ENCODE measurements at regions not wholly inside any gene's neighbourhood (a gene's known extent, or its start where the extent isn't known, plus 50 kb on each side); places are given as distances from the start of the nearest gene placed in this dataset.

DNA sequence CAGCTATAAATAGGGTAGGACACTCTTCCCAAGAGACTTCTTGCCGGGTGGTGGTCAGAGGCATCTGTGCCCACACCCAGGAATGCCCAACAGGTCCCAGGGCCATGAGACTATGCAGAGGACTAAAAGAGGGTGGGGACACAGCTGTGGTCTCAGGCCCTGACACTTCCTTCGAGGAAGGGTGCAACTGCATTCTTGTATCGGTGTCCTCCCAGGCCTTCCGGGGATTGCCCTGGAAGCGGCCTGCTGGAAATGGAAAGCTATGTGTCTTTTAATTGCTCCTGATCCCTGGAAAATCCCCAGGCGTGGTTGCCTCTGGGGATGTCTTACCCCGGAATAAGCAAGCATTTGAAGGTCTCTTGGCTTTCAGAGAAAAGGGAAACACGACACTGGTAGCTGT is 176.7 kb downstream of the SOX11 start (continued):
- TF ChIP-seq, protein P1, sequence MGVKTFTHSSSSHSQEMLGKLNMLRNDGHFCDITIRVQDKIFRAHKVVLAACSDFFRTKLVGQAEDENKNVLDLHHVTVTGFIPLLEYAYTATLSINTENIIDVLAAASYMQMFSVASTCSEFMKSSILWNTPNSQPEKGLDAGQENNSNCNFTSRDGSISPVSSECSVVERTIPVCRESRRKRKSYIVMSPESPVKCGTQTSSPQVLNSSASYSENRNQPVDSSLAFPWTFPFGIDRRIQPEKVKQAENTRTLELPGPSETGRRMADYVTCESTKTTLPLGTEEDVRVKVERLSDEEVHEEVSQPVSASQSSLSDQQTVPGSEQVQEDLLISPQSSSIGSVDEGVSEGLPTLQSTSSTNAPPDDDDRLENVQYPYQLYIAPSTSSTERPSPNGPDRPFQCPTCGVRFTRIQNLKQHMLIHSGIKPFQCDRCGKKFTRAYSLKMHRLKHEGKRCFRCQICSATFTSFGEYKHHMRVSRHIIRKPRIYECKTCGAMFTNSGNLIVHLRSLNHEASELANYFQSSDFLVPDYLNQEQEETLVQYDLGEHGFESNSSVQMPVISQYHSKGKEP (CRISPR knock-in tag; IDR thresholded peaks at IDR 0.05) = no peak
- no peak for TF ChIP-seq ZNF251 (CRISPR knock-in tag; IDR thresholded peaks at IDR 0.05)
- TF ChIP-seq, protein P2, sequence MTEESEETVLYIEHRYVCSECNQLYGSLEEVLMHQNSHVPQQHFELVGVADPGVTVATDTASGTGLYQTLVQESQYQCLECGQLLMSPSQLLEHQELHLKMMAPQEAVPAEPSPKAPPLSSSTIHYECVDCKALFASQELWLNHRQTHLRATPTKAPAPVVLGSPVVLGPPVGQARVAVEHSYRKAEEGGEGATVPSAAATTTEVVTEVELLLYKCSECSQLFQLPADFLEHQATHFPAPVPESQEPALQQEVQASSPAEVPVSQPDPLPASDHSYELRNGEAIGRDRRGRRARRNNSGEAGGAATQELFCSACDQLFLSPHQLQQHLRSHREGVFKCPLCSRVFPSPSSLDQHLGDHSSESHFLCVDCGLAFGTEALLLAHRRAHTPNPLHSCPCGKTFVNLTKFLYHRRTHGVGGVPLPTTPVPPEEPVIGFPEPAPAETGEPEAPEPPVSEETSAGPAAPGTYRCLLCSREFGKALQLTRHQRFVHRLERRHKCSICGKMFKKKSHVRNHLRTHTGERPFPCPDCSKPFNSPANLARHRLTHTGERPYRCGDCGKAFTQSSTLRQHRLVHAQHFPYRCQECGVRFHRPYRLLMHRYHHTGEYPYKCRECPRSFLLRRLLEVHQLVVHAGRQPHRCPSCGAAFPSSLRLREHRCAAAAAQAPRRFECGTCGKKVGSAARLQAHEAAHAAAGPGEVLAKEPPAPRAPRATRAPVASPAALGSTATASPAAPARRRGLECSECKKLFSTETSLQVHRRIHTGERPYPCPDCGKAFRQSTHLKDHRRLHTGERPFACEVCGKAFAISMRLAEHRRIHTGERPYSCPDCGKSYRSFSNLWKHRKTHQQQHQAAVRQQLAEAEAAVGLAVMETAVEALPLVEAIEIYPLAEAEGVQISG (CRISPR knock-in tag; IDR thresholded peaks at IDR 0.05) = no peak
- no peak for TF ChIP-seq PAF1 (CRISPR knock-in tag; IDR thresholded peaks at IDR 0.05)
- TF ChIP-seq ZC3H13 (CRISPR knock-in tag; IDR thresholded peaks at IDR 0.05) = no peak

DNA sequence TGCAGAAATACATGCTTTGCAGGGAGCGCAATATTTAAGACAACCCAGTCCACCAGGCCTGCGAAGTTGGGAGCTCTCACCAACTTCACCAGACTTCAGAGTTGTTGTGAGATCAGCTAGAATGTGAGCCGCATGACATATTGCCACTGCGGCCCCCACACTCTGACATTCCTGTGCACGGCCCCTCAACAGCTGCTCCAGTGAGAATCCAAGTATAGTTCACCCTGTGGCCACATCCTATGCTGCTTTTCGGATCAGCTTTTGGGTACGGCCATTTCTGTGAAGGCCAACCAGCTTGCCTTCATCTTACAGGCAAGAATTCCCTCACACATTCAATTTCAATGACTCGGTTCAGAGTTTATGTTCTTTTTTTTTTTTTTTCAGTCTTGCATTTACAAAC is 177.8 kb downstream of the SOX11 start:
- no peak overlapping the region for H3K4me3 ChIP-seq (replicated peaks in 1 of 3; ENCODE audit: insufficient read depth in 1 of 3, low read depth in 2 of 3, low read length in 3 of 3)
- FAIRE-seq (no peak), DNase-seq (ENCODE audit: low spot score) (no peak), ATAC-seq (no peak)
- ChIA-PET POLR2A (no interaction called here), CTCF (ENCODE audit: low intra/inter-chr PET ratio, low total read pairs) (no interaction called here)
- no TSS peak for BruUV-seq (replicated peaks)
- no peaks in the 10 kb centered on the region for H3K4me1 ChIP-seq (ENCODE audit: insufficient read depth, low read length)
- no peak overlapping the region for H3K4me2 ChIP-seq (ENCODE audit: low read depth, low read length)
- peaks cover 86% of the 10 kb centered on the region for H3K9me3 ChIP-seq (ENCODE audit: low read length)
- 15% methylated on average over 8 of the region's 8 CpGs for WGBS (ENCODE audit: low lambda C conversion rate)
- H3K36me3 ChIP-seq (replicated peaks in 1 of 2; ENCODE audit: control insufficient read depth in 1 of 2, insufficient read depth in 2 of 2, low read length in 2 of 2) = no peaks in the 10 kb centered on the region
- intact Hi-C loops (cut with micrococcal nuclease; ENCODE audit: unreplicated experiment) = no loop called here
- no peak overlapping the region for H3K9ac ChIP-seq (ENCODE audit: insufficient read depth, low read depth, low read length)
- TF ChIP-seq KLF11 (CRISPR knock-in tag; IDR thresholded peaks at IDR 0.05) = no peak
- TF ChIP-seq, protein P3, sequence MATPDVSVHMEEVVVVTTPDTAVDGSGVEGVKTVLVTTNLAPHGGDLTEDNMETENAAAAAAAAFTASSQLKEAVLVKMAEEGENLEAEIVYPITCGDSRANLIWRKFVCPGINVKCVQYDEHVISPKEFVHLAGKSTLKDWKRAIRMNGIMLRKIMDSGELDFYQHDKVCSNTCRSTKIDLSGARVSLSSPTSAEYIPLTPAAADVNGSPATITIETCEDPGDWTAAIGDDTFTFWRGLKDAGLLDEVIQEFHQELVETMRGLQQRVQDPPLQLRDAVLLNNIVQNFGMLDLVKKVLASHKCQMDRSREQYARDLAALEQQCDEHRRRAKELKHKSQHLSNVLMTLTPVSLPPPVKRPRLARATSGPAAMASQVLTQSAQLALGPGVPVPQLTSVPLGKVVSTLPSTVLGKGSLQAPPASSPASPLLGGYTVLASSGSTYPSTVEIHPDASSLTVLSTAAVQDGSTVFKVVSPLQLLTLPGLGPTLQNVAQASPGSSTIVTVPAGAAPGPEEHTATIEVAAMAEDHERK (CRISPR knock-in tag; IDR thresholded peaks at IDR 0.05; ENCODE audit: low read depth) = no peak
- TF ChIP-seq POLR2G (IDR thresholded peaks at IDR 0.05; ENCODE audit: low read depth, low read length) = no peak
- no peak for TF ChIP-seq CEBPG (CRISPR knock-in tag; IDR thresholded peaks at IDR 0.05)
- TF ChIP-seq, protein P4, sequence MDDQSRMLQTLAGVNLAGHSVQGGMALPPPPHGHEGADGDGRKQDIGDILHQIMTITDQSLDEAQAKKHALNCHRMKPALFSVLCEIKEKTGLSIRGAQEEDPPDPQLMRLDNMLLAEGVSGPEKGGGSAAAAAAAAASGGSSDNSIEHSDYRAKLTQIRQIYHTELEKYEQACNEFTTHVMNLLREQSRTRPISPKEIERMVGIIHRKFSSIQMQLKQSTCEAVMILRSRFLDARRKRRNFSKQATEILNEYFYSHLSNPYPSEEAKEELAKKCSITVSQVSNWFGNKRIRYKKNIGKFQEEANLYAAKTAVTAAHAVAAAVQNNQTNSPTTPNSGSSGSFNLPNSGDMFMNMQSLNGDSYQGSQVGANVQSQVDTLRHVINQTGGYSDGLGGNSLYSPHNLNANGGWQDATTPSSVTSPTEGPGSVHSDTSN (CRISPR knock-in tag; IDR thresholded peaks at IDR 0.05; ENCODE audit: borderline replicate concordance) = no peak
- H3K27me3 ChIP-seq (ENCODE audit: control insufficient read depth in 1 of 2, insufficient read depth in 2 of 2, low read length in 2 of 2) = no peaks in the 10 kb centered on the region
- H4K20me1 ChIP-seq (ENCODE audit: insufficient read depth, low read length) = no peaks in the 10 kb centered on the region
- H3K27ac ChIP-seq (ENCODE audit: extremely low read length, insufficient read depth, low read length) = no peak overlapping the region
- H3K79me2 ChIP-seq (ENCODE audit: insufficient read depth, low read length) = no peaks in the 10 kb centered on the region
- in situ Hi-C loops (cut with HindIII; ENCODE audit: extremely low pct_ligation_motif_present, low pct_unique_long_range_greater_than_20kb) = no loop called here
- H2AFZ ChIP-seq (ENCODE audit: low read length) = no peak overlapping the region

All from HepG2 (cell line).